ENCODE measurements at regions not wholly inside any gene's neighbourhood (a gene's known extent, or its start where the extent isn't known, plus 50 kb on each side); places are given as distances from the start of the nearest gene placed in this dataset.

GRCh38 chr1:214715126-214715525, 112.1 kb downstream of the CENPF start:
- Histone ChIP-seq H3K4me1 (ENCODE audit: control insufficient read depth in 4 of 4, insufficient read depth in 4 of 4, low read length in 3 of 4) (no peaks in the 10 kb centered on the region), H3K9me3 (ENCODE audit: control insufficient read depth in 4 of 4, low read length in 3 of 4) (no peaks in the 10 kb centered on the region), H3K27ac (ENCODE audit: low read depth in 1 of 2, low read length in 2 of 2) (no peak overlapping the region), H3K9ac (ENCODE audit: low read depth in 1 of 2, low read length in 2 of 2) (no peak overlapping the region), H3K4me3 (ENCODE audit: low read depth in 1 of 3, low read length in 3 of 3) (no peak overlapping the region), H3K27me3 (ENCODE audit: control insufficient read depth in 4 of 4, insufficient read depth in 4 of 4, low read length in 3 of 4) (peaks cover 0 to 3% (median 0%) of the 10 kb centered on the region in 4 donors), H3K36me3 (ENCODE audit: control insufficient read depth in 4 of 4, insufficient read depth in 3 of 4, low read depth in 1 of 4, low read length in 3 of 4) (no peaks in the 10 kb centered on the region)
- TF ChIP-seq RXRA (IDR thresholded peaks at IDR 0.05) (no peak), JUND (IDR thresholded peaks at IDR 0.05) (no peak), HNF4A (conservative IDR thresholded peaks at IDR 0.05) (no peak), SP1 (IDR thresholded peaks at IDR 0.05) (no peak)
- WGBS: 69% methylated on average over 4 of the region's 4 CpGs
- DNase-seq (ENCODE audit: low spot score): no peak

GRCh38 chr1:214717351-214717750, 114.4 kb downstream of the CENPF start:
- no peak for DNase-seq (ENCODE audit: low spot score)
- no peak for TF ChIP-seq CTCF (IDR thresholded peaks at IDR 0.05; ENCODE audit: low read depth, low read length, missing input control)
- TF ChIP-seq FOXA2 (IDR thresholded peaks at IDR 0.05): no peak
- no peak for TF ChIP-seq MAX (IDR thresholded peaks at IDR 0.05)
- TF ChIP-seq REST (IDR thresholded peaks at IDR 0.05): no peak
- TF ChIP-seq RAD21 (IDR thresholded peaks at IDR 0.05): no peak
- no peak for TF ChIP-seq JUND (IDR thresholded peaks at IDR 0.05)
- TF ChIP-seq EGR1 (IDR thresholded peaks at IDR 0.05; ENCODE audit: low read depth in 2 of 2): no peak
- no peak for TF ChIP-seq SP1 (IDR thresholded peaks at IDR 0.05)
- TF ChIP-seq HNF4A (conservative IDR thresholded peaks at IDR 0.05): no peak
- TF ChIP-seq NR2F2 (IDR thresholded peaks at IDR 0.05): no peak
- no peak for TF ChIP-seq HNF4G (IDR thresholded peaks at IDR 0.05)
- TF ChIP-seq GABPA (IDR thresholded peaks at IDR 0.05 in 1 of 2, conservative IDR thresholded peaks at IDR 0.05 in 1 of 2): no peak
- TF ChIP-seq RXRA (IDR thresholded peaks at IDR 0.05): no peak
- no peak for TF ChIP-seq YY1 (IDR thresholded peaks at IDR 0.05)
- TF ChIP-seq TAF1 (conservative IDR thresholded peaks at IDR 0.05): no peak
- TF ChIP-seq FOXA1 (IDR thresholded peaks at IDR 0.05): no peak
- no peak for TF ChIP-seq ATF3 (IDR thresholded peaks at IDR 0.05)
- no peak for TF ChIP-seq ZBTB33 (IDR thresholded peaks at IDR 0.05)
- H3K9ac ChIP-seq (ENCODE audit: low read depth in 1 of 2, low read length in 2 of 2): no peak overlapping the region
- no peak overlapping the region for H3K27ac ChIP-seq (ENCODE audit: low read depth in 1 of 2, low read length in 2 of 2)
- no peak overlapping the region for H3K4me3 ChIP-seq (ENCODE audit: low read depth in 1 of 3, low read length in 3 of 3)
- no peaks in the 10 kb centered on the region for H3K36me3 ChIP-seq (ENCODE audit: control insufficient read depth in 4 of 4, insufficient read depth in 3 of 4, low read depth in 1 of 4, low read length in 3 of 4)
- H3K9me3 ChIP-seq (ENCODE audit: control insufficient read depth in 4 of 4, low read length in 3 of 4): no peaks in the 10 kb centered on the region
- 78% methylated on average over 7 of the region's 7 CpGs for WGBS
- peaks cover 0 to 3% (median 0%) of the 10 kb centered on the region in 4 donors for H3K27me3 ChIP-seq (ENCODE audit: control insufficient read depth in 4 of 4, insufficient read depth in 4 of 4, low read length in 3 of 4)
- no peaks in the 10 kb centered on the region for H3K4me1 ChIP-seq (ENCODE audit: control insufficient read depth in 4 of 4, insufficient read depth in 4 of 4, low read length in 3 of 4)

Data from liver (tissue), 8 donors.